AG04449 (cell line): ENCODE measurements at regions not wholly inside any gene's neighbourhood (a gene's known extent, or its start where the extent isn't known, plus 50 kb on each side); places are given as distances from the start of the nearest gene placed in this dataset.

Source experiments
- CTCF ChIA-PET: fragments of 350-600 bp; formaldehyde crosslinking; extraction: SDS; loops from one replicate; lab custom pipeline; 2021; ENCODE audit warnings: antibody characterized with exemption; lab: Yijun Ruan, JAX
- POLR2A ChIA-PET: fragments of 400-600, 350-600 bp; formaldehyde crosslinking; extraction: SDS; loops from one replicate; lab custom pipeline; 2020; ENCODE audit warnings: antibody characterized with exemption, inconsistent platforms; lab: Yijun Ruan, JAX
- DNase-seq: peaks from one replicate; pipeline ENCODE4 v3.0.0-alpha.2; 2010; ENCODE audit warnings: low read depth, low spot score
- H3K4me3 ChIP-seq: 2 replicates; pipeline ENCODE4 v1.5.1; 2011; ENCODE audit warnings: low read depth, mild to moderate bottlenecking, control low read depth, low read length
- CTCF ChIP-seq: IDR thresholded peaks from one replicate; pipeline ENCODE4 v1.5.1; 2011; ENCODE audit warnings: mild to moderate bottlenecking, moderate library complexity, low read length, control low read depth, inconsistent platforms; ENCODE audit not compliant: insufficient read depth; ENCODE audit errors: missing control alignments

- ChIA-PET CTCF (no interaction called here), POLR2A (no interaction called here)
- no peak overlapping the region for H3K4me3 ChIP-seq
- TF ChIP-seq CTCF: no peak
- no peak for DNase-seq
Observed at GRCh38 chr6:164520916-164521315, 788.5 kb downstream of the C6orf118 start.

- ChIA-PET CTCF (no interaction called here), POLR2A (no interaction called here)
- H3K4me3 ChIP-seq: no peak overlapping the region
- TF ChIP-seq CTCF: no peak
- DNase-seq: no peak
Observed at GRCh38 chr6:164507206-164507940, 802.0 kb downstream of the C6orf118 start.

GRCh38 chr6:164505425-164505824 is 804.0 kb downstream of the C6orf118 start:
- POLR2A ChIA-PET: no interaction called here
- no peak for DNase-seq
- no peak overlapping the region for H3K4me3 ChIP-seq
- TF ChIP-seq CTCF: no peak
- CTCF ChIA-PET: no interaction called here

- H3K4me3 ChIP-seq: no peak overlapping the region
- POLR2A ChIA-PET: no interaction called here
- DNase-seq: no peak
- CTCF ChIA-PET: no interaction called here
- TF ChIP-seq CTCF: no peak
Observed at GRCh38 chr6:164502833-164503232, 806.6 kb downstream of the C6orf118 start.

- no peak overlapping the region for H3K4me3 ChIP-seq
- TF ChIP-seq CTCF: no peak
- CTCF ChIA-PET: no interaction called here
- POLR2A ChIA-PET: no interaction called here
- no peak for DNase-seq
Observed at GRCh38 chr6:164495882-164496495, 813.4 kb downstream of the C6orf118 start.

GRCh38 chr6:164478426-164478825 is 831.0 kb downstream of the C6orf118 start:
- no peak overlapping the region for H3K4me3 ChIP-seq
- POLR2A ChIA-PET: no interaction called here
- no peak for DNase-seq
- no peak for TF ChIP-seq CTCF
- CTCF ChIA-PET: no interaction called here
